Stimulated activated naive B cell treated with anti-CD40 and anti-IgM and Interleukin-4, amounts not matched to agents 10 μg/mL and 1 μg/mL and 100 μg/mL, for 72 hours (primary cell): ENCODE measurements at regions not wholly inside any gene's neighbourhood (a gene's known extent, or its start where the extent isn't known, plus 50 kb on each side); places are given as distances from the start of the nearest gene placed in this dataset.

Experiments
- ATAC-seq, 2 donors: fragments of 150-1000 bp; cut with Tn5 transposase; replicated peaks; 2 replicates each; pipeline ENCODE4 v1.10.0; 2021; ENCODE audit warnings: moderate library complexity in 1 of 2
- DNase-seq: peaks from one replicate; pipeline ENCODE4 v3.0.0; 2021
- H3K27ac Mint-ChIP-seq: one replicate; pipeline ENCODE4 v1.8.0; 2022; ENCODE audit warnings: mild to moderate bottlenecking, mixed read lengths
- H3K27me3 Mint-ChIP-seq, 2 donors: one replicate each; pipeline ENCODE4 v1.8.0; 2022; ENCODE audit warnings: mixed read lengths in 2 of 2
- H3K36me3 Mint-ChIP-seq, 2 donors: one replicate each; pipeline ENCODE4 v1.8.0; 2022; ENCODE audit warnings: mixed read lengths in 2 of 2, mild to moderate bottlenecking in 1 of 2
- H3K4me1 Mint-ChIP-seq, 2 donors: one replicate each; pipeline ENCODE4 v1.8.0; 2022; ENCODE audit warnings: mixed read lengths in 2 of 2, mild to moderate bottlenecking in 1 of 2
- H3K4me3 Mint-ChIP-seq, 2 donors: one replicate each; pipeline ENCODE4 v1.8.0; 2022; ENCODE audit warnings: mild to moderate bottlenecking in 2 of 2, mixed read lengths in 2 of 2, moderate library complexity in 1 of 2
- H3K9me3 Mint-ChIP-seq, 2 donors: one replicate each; pipeline ENCODE4 v1.8.0; 2022; ENCODE audit warnings: mixed read lengths in 2 of 2, mild to moderate bottlenecking in 1 of 2

GRCh38 chr9:90969021-90969675 is 167.5 kb downstream of the SYK start:
- Mint-ChIP-seq H3K4me3 (no peak overlapping the region), H3K27me3 (peaks cover 4 to 10% of the 10 kb centered on the region in 2 donors), H3K9me3 (no peaks in the 10 kb centered on the region), H3K27ac (no peak overlapping the region), H3K36me3 (no peaks in the 10 kb centered on the region), H3K4me1 (peaks cover 25 to 46% of the 10 kb centered on the region in 2 donors)
- DNase-seq (no peak), ATAC-seq (no peak)

- peaks cover 10 to 13% of the 10 kb centered on the region in 2 donors for H3K27me3 Mint-ChIP-seq
Observed at GRCh38 chr9:90970608-90971007, 169.0 kb downstream of the SYK start.

GRCh38 chr9:90972057-90972456 is 170.4 kb downstream of the SYK start:
- Mint-ChIP-seq H3K36me3 (no peaks in the 10 kb centered on the region), H3K4me1 (peaks cover 11 to 17% of the 10 kb centered on the region in 2 donors), H3K4me3 (no peak overlapping the region), H3K27me3 (peaks cover 15 to 19% of the 10 kb centered on the region in 2 donors), H3K9me3 (no peaks in the 10 kb centered on the region), H3K27ac (peak overlapping the region; percentile 74)
- no peak for DNase-seq
- ATAC-seq: peak; percentile 48 to 53

More at GRCh38 chr9:90970608-90971007, 169.0 kb downstream of the SYK start:
- Mint-ChIP-seq H3K27ac (no peak overlapping the region), H3K4me1 (peaks cover 16 to 32% of the 10 kb centered on the region in 2 donors), H3K9me3 (no peaks in the 10 kb centered on the region), H3K4me3 (no peak overlapping the region), H3K36me3 (no peaks in the 10 kb centered on the region)
- DNase-seq: no peak
- no peak for ATAC-seq

GRCh38 chr9:90974016-90974415 is 172.4 kb downstream of the SYK start:
- ATAC-seq: no peak
- H3K4me1 Mint-ChIP-seq: peaks cover 11 to 12% of the 10 kb centered on the region in 2 donors
- H3K4me3 Mint-ChIP-seq: no peak overlapping the region
- no peak overlapping the region for H3K27ac Mint-ChIP-seq
- no peaks in the 10 kb centered on the region for H3K36me3 Mint-ChIP-seq
- no peaks in the 10 kb centered on the region for H3K9me3 Mint-ChIP-seq
- peaks cover 24 to 26% of the 10 kb centered on the region in 2 donors for H3K27me3 Mint-ChIP-seq
- no peak for DNase-seq

GRCh38 chr9:90974643-90975245 is 173.1 kb downstream of the SYK start:
- H3K4me1 Mint-ChIP-seq: peaks cover 11 to 12% of the 10 kb centered on the region in 2 donors
- no peaks in the 10 kb centered on the region for H3K9me3 Mint-ChIP-seq
- H3K27me3 Mint-ChIP-seq: peaks cover 31 to 34% of the 10 kb centered on the region in 2 donors
- DNase-seq: no peak
- H3K27ac Mint-ChIP-seq: no peak overlapping the region
- no peak for ATAC-seq
- no peaks in the 10 kb centered on the region for H3K36me3 Mint-ChIP-seq
- H3K4me3 Mint-ChIP-seq: no peak overlapping the region

GRCh38 chr9:90975781-90976538 is 174.3 kb downstream of the SYK start:
- Mint-ChIP-seq H3K4me3 (no peak overlapping the region), H3K4me1 (peaks cover 11 to 12% of the 10 kb centered on the region in 2 donors), H3K27ac (no peak overlapping the region), H3K27me3 (peaks cover 31 to 35% of the 10 kb centered on the region in 2 donors), H3K9me3 (no peaks in the 10 kb centered on the region), H3K36me3 (no peaks in the 10 kb centered on the region)
- DNase-seq (no peak), ATAC-seq (no peak)

GRCh38 chr9:90979138-90979551 is 177.5 kb downstream of the SYK start:
- ATAC-seq (no peak), DNase-seq (no peak)
- H3K36me3 Mint-ChIP-seq: no peaks in the 10 kb centered on the region
- H3K4me3 Mint-ChIP-seq: no peak overlapping the region
- H3K27me3 Mint-ChIP-seq: peaks cover 27 to 35% of the 10 kb centered on the region in 2 donors
- no peaks in the 10 kb centered on the region for H3K9me3 Mint-ChIP-seq
- peaks cover under 1 to 4% of the 10 kb centered on the region in 2 donors for H3K4me1 Mint-ChIP-seq
- no peak overlapping the region for H3K27ac Mint-ChIP-seq

GRCh38 chr9:90979639-90980038 is 178.0 kb downstream of the SYK start:
- H3K36me3 Mint-ChIP-seq: no peaks in the 10 kb centered on the region
- H3K27me3 Mint-ChIP-seq: peaks cover 27 to 32% of the 10 kb centered on the region in 2 donors

GRCh38 chr9:90981726-90982125 is 180.1 kb downstream of the SYK start:
- no peaks in the 10 kb centered on the region for H3K9me3 Mint-ChIP-seq
- no peak for ATAC-seq
- H3K27ac Mint-ChIP-seq: no peak overlapping the region
- no peak overlapping the region for H3K4me3 Mint-ChIP-seq
- no peaks in the 10 kb centered on the region for H3K36me3 Mint-ChIP-seq
- DNase-seq: no peak
- peaks cover 5 to 14% of the 10 kb centered on the region in 2 donors for H3K4me1 Mint-ChIP-seq
- peaks cover 20 to 23% of the 10 kb centered on the region in 2 donors for H3K27me3 Mint-ChIP-seq

More at GRCh38 chr9:90979639-90980038, 178.0 kb downstream of the SYK start:
- Mint-ChIP-seq H3K27ac (no peak overlapping the region), H3K9me3 (no peaks in the 10 kb centered on the region), H3K4me1 (peaks cover 0 to 6% of the 10 kb centered on the region in 2 donors), H3K4me3 (no peak overlapping the region)
- no peak for DNase-seq
- ATAC-seq: no peak

- H3K9me3 Mint-ChIP-seq: no peaks in the 10 kb centered on the region
- no peak for ATAC-seq
- DNase-seq: no peak
- peaks cover 9 to 12% of the 10 kb centered on the region in 2 donors for H3K27me3 Mint-ChIP-seq
- no peaks in the 10 kb centered on the region for H3K36me3 Mint-ChIP-seq
- H3K27ac Mint-ChIP-seq: no peak overlapping the region
- H3K4me3 Mint-ChIP-seq: no peak overlapping the region
- peaks cover 7 to 20% of the 10 kb centered on the region in 2 donors for H3K4me1 Mint-ChIP-seq
Observed at GRCh38 chr9:90983394-90983793, 181.8 kb downstream of the SYK start.

- DNase-seq: no peak
- Mint-ChIP-seq H3K27me3 (peaks cover 0 to 6% of the 10 kb centered on the region in 2 donors), H3K27ac (no peak overlapping the region), H3K4me1 (peaks cover 7 to 20% of the 10 kb centered on the region in 2 donors), H3K9me3 (peaks cover 0 to 6% of the 10 kb centered on the region in 2 donors), H3K36me3 (no peaks in the 10 kb centered on the region), H3K4me3 (no peak overlapping the region)
- ATAC-seq: no peak
Observed at GRCh38 chr9:90985631-90986030, 184.0 kb downstream of the SYK start.

GRCh38 chr9:90986161-90986560 is 184.5 kb downstream of the SYK start:
- Mint-ChIP-seq H3K4me3 (no peak overlapping the region), H3K27me3 (peaks cover 0 to 6% of the 10 kb centered on the region in 2 donors), H3K4me1 (peaks cover 7 to 20% of the 10 kb centered on the region in 2 donors), H3K9me3 (peaks cover under 1 to 9% of the 10 kb centered on the region in 2 donors), H3K27ac (no peak overlapping the region), H3K36me3 (peaks cover 0 to under 1% of the 10 kb centered on the region in 2 donors)
- DNase-seq (no peak), ATAC-seq (no peak)

- Mint-ChIP-seq H3K27me3 (peaks cover 0 to 6% of the 10 kb centered on the region in 2 donors), H3K4me1 (peaks cover 7 to 20% of the 10 kb centered on the region in 2 donors), H3K4me3 (no peak overlapping the region), H3K36me3 (peaks cover 0 to 2% of the 10 kb centered on the region in 2 donors), H3K27ac (peak overlapping the region; percentile 63), H3K9me3 (peaks cover 5 to 15% of the 10 kb centered on the region in 2 donors)
- DNase-seq (no peak), ATAC-seq (no peak)
Observed at GRCh38 chr9:90987566-90987965, 185.9 kb downstream of the SYK start.

- H3K9me3 Mint-ChIP-seq: peaks cover 5 to 15% of the 10 kb centered on the region in 2 donors
- DNase-seq (no peak), ATAC-seq (no peak)
- H3K27ac Mint-ChIP-seq: peak overlapping the region; percentile 63
- H3K4me3 Mint-ChIP-seq: no peak overlapping the region
- H3K36me3 Mint-ChIP-seq: peaks cover 0 to 2% of the 10 kb centered on the region in 2 donors
- peaks cover 0 to 6% of the 10 kb centered on the region in 2 donors for H3K27me3 Mint-ChIP-seq
- peaks cover 7 to 20% of the 10 kb centered on the region in 2 donors for H3K4me1 Mint-ChIP-seq
Observed at GRCh38 chr9:90988318-90988717, 186.7 kb downstream of the SYK start.
